IMR-90 (cell line): ENCODE measurements at regions not wholly inside any gene's neighbourhood (a gene's known extent, or its start where the extent isn't known, plus 50 kb on each side); places are given as distances from the start of the nearest gene placed in this dataset.

ENCODE experiments used
- CTCF ChIP-seq: conservative IDR thresholded peaks from 2 replicates; pipeline ENCODE4 v1.5.1; 2012; ENCODE audit warnings: mild to moderate bottlenecking, low read depth, low read length, improper control_type of control experiment
- MAFK ChIP-seq: IDR thresholded peaks from 2 replicates; pipeline ENCODE4 v1.6.1; 2012; ENCODE audit warnings: low read depth, low read length, improper control_type of control experiment
- POLR2A ChIP-seq: IDR thresholded peaks from 2 replicates; pipeline ENCODE4 v1.6.1; 2012; ENCODE audit warnings: mild to moderate bottlenecking, low read depth, low read length
- RAD21 ChIP-seq: IDR thresholded peaks from 2 replicates; pipeline ENCODE4 v1.6.1; 2012; ENCODE audit warnings: low read length, improper control_type of control experiment

DNA sequence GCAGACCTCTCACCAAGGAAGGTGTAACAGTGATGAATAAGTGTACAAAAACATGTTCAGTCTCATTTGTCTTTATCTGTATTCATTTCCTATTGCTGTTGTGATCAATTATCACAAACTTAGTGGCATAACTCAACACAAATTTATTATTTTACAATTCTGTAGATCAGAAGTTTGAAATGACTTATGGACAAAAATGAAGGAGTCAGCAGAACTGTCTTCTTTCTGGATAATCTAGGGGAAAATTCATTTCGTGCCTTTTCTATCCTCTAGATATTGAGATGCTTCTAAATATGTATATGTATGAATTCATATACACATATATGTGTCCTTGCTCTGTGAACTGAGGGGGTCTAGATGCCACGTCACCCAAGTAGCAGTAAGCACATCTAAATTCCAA, 663.1 kb upstream of the MARCKS start:
- TF ChIP-seq CTCF (no peak), RAD21 (no peak), MAFK (no peak), POLR2A (no peak)
